Uterus (tissue), 3 donors: ENCODE measurements at regions not wholly inside any gene's neighbourhood (a gene's known extent, or its start where the extent isn't known, plus 50 kb on each side); places are given as distances from the start of the nearest gene placed in this dataset.

Source experiments
- DNase-seq, 2 donors: peaks; one replicate each; pipeline ENCODE4 v3.0.0-alpha.2; 2019 to 2020
- H3K27ac ChIP-seq, 2 donors: fragments of 200-600 bp; sonication (generic); 1 replicate in 1 of 2; 2 replicates in 1 of 2; pipeline ENCODE4 v1.5.1; 2016 to 2018
- H3K27me3 ChIP-seq, 2 donors: fragments of 200-600 bp; sonication (generic); one replicate each; pipeline ENCODE4 v1.5.1; 2018 to 2019; ENCODE audit warnings: control low read depth in 1 of 2
- H3K36me3 ChIP-seq, 2 donors: fragments of 200-600 bp; sonication (generic); one replicate each; pipeline ENCODE4 v1.5.1; 2019; ENCODE audit warnings: control low read depth in 1 of 2
- H3K4me1 ChIP-seq, 2 donors: fragments of 200-600 bp; sonication (generic); one replicate each; pipeline ENCODE4 v1.5.1; 2018 to 2019; ENCODE audit warnings: control low read depth in 1 of 2
- H3K4me3 ChIP-seq, 2 donors: fragments of 200-600 bp; sonication (generic); 1 replicate in 1 of 2; 2 replicates in 1 of 2; pipeline ENCODE4 v1.5.1; 2018 to 2019; ENCODE audit warnings: mild to moderate bottlenecking in 1 of 2
- H3K9me3 ChIP-seq, 2 donors: fragments of 200-600 bp; sonication (generic); one replicate each; pipeline ENCODE4 v1.5.1; 2019; ENCODE audit warnings: control low read depth in 1 of 2
- CTCF ChIP-seq, 4 experiments: fragments of 200-600 bp in 2 of 4; fragments of 450-650 bp in 2 of 4; sonication (generic) in 2 of 4; IDR thresholded peaks; one replicate each; pipeline ENCODE4 v1.5.1; 2016 to 2019; ENCODE audit warnings: antibody characterized with exemption in 4 of 4, mild to moderate bottlenecking in 2 of 4, moderate library complexity in 1 of 4
- POLR2A ChIP-seq, 2 donors: fragments of 450-650 bp; IDR thresholded peaks; one replicate each; pipeline ENCODE4 v1.6.1; 2016; ENCODE audit warnings: antibody characterized with exemption in 2 of 2, mild to moderate bottlenecking in 1 of 2, moderate library complexity in 1 of 2
- intact Hi-C: fragments of 100-400 bp; cut with DNase I; formaldehyde crosslinking; loops from one replicate; pipeline ENCODE4 v1.15.1; 2023; ENCODE audit warnings: low total_unique reads
- donor health status: DM: yes; HTN: yes; CAD: no.

DNA sequence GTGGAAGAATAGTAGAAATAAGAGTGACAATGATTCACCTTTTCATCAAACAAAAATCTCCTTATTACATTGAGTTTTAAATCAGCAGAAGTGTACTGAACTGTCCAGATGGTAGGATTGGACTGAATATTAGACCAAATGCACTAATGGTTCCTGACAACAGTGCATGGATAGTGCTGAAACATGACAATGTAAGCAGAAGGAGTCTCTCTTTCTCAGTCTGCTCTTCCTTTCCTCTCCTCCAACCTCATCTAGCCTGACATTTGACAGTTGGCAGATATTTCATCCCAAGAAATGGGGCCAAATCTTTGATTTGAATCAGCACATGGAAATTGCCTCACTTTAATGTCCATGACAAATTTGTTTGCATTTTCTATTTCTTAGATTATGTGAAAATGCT lies 225.1 kb upstream of the PLSCR5 start:
- no peak for DNase-seq
- no peak overlapping the region for H3K4me3 ChIP-seq
- H3K27me3 ChIP-seq = no peaks in the 10 kb centered on the region
- intact Hi-C loops = no loop called here
- no peaks in the 10 kb centered on the region for H3K9me3 ChIP-seq
- H3K27ac ChIP-seq = no peak overlapping the region
- TF ChIP-seq CTCF (IDR thresholded peaks at IDR 0.05) (no peak), POLR2A (IDR thresholded peaks at IDR 0.05) (no peak)
- no peaks in the 10 kb centered on the region for H3K4me1 ChIP-seq
- no peaks in the 10 kb centered on the region for H3K36me3 ChIP-seq

- Histone ChIP-seq H3K4me3 (no peak overlapping the region), H3K36me3 (no peaks in the 10 kb centered on the region), H3K9me3 (no peaks in the 10 kb centered on the region), H3K27me3 (no peaks in the 10 kb centered on the region), H3K27ac (no peak overlapping the region), H3K4me1 (no peaks in the 10 kb centered on the region)
- no peak for DNase-seq
- intact Hi-C loops = no loop called here
- no peak for TF ChIP-seq POLR2A (IDR thresholded peaks at IDR 0.05)
- no peak for TF ChIP-seq CTCF (IDR thresholded peaks at IDR 0.05)
Measured at GRCh38 chr3:146827836-146828235, 222.7 kb upstream of the PLSCR5 start.

GRCh38 chr3:146823622-146824021 lies 218.5 kb upstream of the PLSCR5 start:
- H3K9me3 ChIP-seq = no peaks in the 10 kb centered on the region
- no peak for DNase-seq
- no peaks in the 10 kb centered on the region for H3K27me3 ChIP-seq
- no peak overlapping the region for H3K27ac ChIP-seq
- TF ChIP-seq POLR2A (IDR thresholded peaks at IDR 0.05) (no peak), CTCF (IDR thresholded peaks at IDR 0.05) (no peak)
- no peak overlapping the region for H3K4me3 ChIP-seq
- intact Hi-C loops = no loop called here
- no peaks in the 10 kb centered on the region for H3K4me1 ChIP-seq
- no peaks in the 10 kb centered on the region for H3K36me3 ChIP-seq

GRCh38 chr3:146818866-146819265 lies 213.7 kb upstream of the PLSCR5 start:
- no peak overlapping the region for H3K27ac ChIP-seq
- intact Hi-C loops = no loop called here
- no peaks in the 10 kb centered on the region for H3K27me3 ChIP-seq
- no peak for DNase-seq
- H3K4me3 ChIP-seq = no peak overlapping the region
- no peaks in the 10 kb centered on the region for H3K4me1 ChIP-seq
- no peaks in the 10 kb centered on the region for H3K36me3 ChIP-seq
- TF ChIP-seq POLR2A (IDR thresholded peaks at IDR 0.05) (no peak), CTCF (IDR thresholded peaks at IDR 0.05) (no peak)
- H3K9me3 ChIP-seq = no peaks in the 10 kb centered on the region

- H3K36me3 ChIP-seq = no peaks in the 10 kb centered on the region
- H3K9me3 ChIP-seq = no peaks in the 10 kb centered on the region
- H3K27me3 ChIP-seq = no peaks in the 10 kb centered on the region
- H3K27ac ChIP-seq = no peak overlapping the region
- TF ChIP-seq CTCF (IDR thresholded peaks at IDR 0.05) (no peak), POLR2A (IDR thresholded peaks at IDR 0.05) (no peak)
- no peak for DNase-seq
- no peaks in the 10 kb centered on the region for H3K4me1 ChIP-seq
- H3K4me3 ChIP-seq = no peak overlapping the region
- intact Hi-C loops = no loop called here
Measured at GRCh38 chr3:146818301-146818700, 213.2 kb upstream of the PLSCR5 start.
